Kidney glomerular epithelial cell (primary cell): ENCODE measurements at regions not wholly inside any gene's neighbourhood (a gene's known extent, or its start where the extent isn't known, plus 50 kb on each side); places are given as distances from the start of the nearest gene placed in this dataset.
A peak's percentile ranks its signal among the peaks of the same experiment; 100 is the strongest.

Source experiments
- DNase-seq: peaks from one replicate; lab custom pipeline; 2025; lab: John Stamatoyannopoulos, UW

GRCh38 chr4:187251896-187252295 lies 528.2 kb upstream of the FAT1 start:
- no peak for DNase-seq

- DNase-seq = no peak
These were observed 533.2 kb upstream of the FAT1 start for GRCh38 chr4:187256897-187257296.

- no peak for DNase-seq
These were observed 535.2 kb upstream of the FAT1 start for GRCh38 chr4:187258651-187259401.

GRCh38 chr4:187268940-187269339 lies 545.3 kb upstream of the FAT1 start:
- peak; percentile 36 for DNase-seq

- no peak for DNase-seq
These were observed 546.5 kb upstream of the FAT1 start for GRCh38 chr4:187270154-187270553.

- DNase-seq = no peak
These were observed 548.2 kb upstream of the FAT1 start for GRCh38 chr4:187271848-187272247.

GRCh38 chr4:187274153-187274552 lies 550.5 kb upstream of the FAT1 start:
- no peak for DNase-seq

GRCh38 chr4:187276736-187277408 lies 553.2 kb upstream of the FAT1 start:
- no peak for DNase-seq

GRCh38 chr4:187283201-187283955 lies 559.7 kb upstream of the FAT1 start:
- DNase-seq = no peak

- DNase-seq = no peak
These were observed 562.9 kb upstream of the FAT1 start for GRCh38 chr4:187286525-187286924.

GRCh38 chr4:187289371-187289770 lies 565.7 kb upstream of the FAT1 start:
- DNase-seq = no peak

GRCh38 chr4:187294861-187295260 lies 571.2 kb upstream of the FAT1 start:
- DNase-seq = no peak

- DNase-seq = no peak
These were observed 578.3 kb upstream of the FAT1 start for GRCh38 chr4:187301923-187302322.

GRCh38 chr4:187302457-187303150 lies 578.9 kb upstream of the FAT1 start:
- no peak for DNase-seq

GRCh38 chr4:187304133-187304532 lies 580.5 kb upstream of the FAT1 start:
- no peak for DNase-seq

- no peak for DNase-seq
These were observed 583.5 kb upstream of the FAT1 start for GRCh38 chr4:187307131-187307530.

GRCh38 chr4:187309456-187309855 lies 585.8 kb upstream of the FAT1 start:
- DNase-seq = no peak

GRCh38 chr4:187312299-187312698 lies 588.6 kb upstream of the FAT1 start:
- DNase-seq = no peak

- no peak for DNase-seq
These were observed 594.1 kb upstream of the FAT1 start for GRCh38 chr4:187317799-187318198.

GRCh38 chr4:187321711-187322110 lies 598.1 kb upstream of the FAT1 start:
- DNase-seq = peak; percentile 70

- DNase-seq = no peak
These were observed 608.5 kb upstream of the FAT1 start for GRCh38 chr4:187332141-187332540.

- DNase-seq = no peak
These were observed 609.5 kb upstream of the FAT1 start for GRCh38 chr4:187333151-187333550.
